Ishikawa (cell line): ENCODE measurements at regions not wholly inside any gene's neighbourhood (a gene's known extent, or its start where the extent isn't known, plus 50 kb on each side); places are given as distances from the start of the nearest gene placed in this dataset.

Source experiments
- CEBPB ChIP-seq: IDR thresholded peaks from 2 replicates; pipeline ENCODE4 v1.6.1; 2012
- EP300 ChIP-seq: IDR thresholded peaks from 2 replicates; pipeline ENCODE4 v1.6.1; 2012; ENCODE audit warnings: borderline replicate concordance
- MAX ChIP-seq: IDR thresholded peaks from 2 replicates; pipeline ENCODE4 v1.6.1; 2012
- NFIC ChIP-seq: IDR thresholded peaks from 2 replicates; pipeline ENCODE4 v1.6.1; 2012
- RAD21 ChIP-seq: IDR thresholded peaks from 2 replicates; pipeline ENCODE4 v1.6.1; 2012; ENCODE audit warnings: low read depth
- YY1 ChIP-seq: IDR thresholded peaks from 2 replicates; pipeline ENCODE4 v1.6.1; 2012; ENCODE audit warnings: low read depth
- TF ChIP-seq, protein P1 (sequence below): IDR thresholded peaks from 2 replicates; pipeline ENCODE4 v1.6.1; 2012; ENCODE audit warnings: low read depth, mild to moderate bottlenecking

- TF ChIP-seq EP300 (no peak), YY1 (no peak), NFIC (no peak), RAD21 (no peak), CEBPB (no peak), MAX (no peak)
- TF ChIP-seq, protein P1, sequence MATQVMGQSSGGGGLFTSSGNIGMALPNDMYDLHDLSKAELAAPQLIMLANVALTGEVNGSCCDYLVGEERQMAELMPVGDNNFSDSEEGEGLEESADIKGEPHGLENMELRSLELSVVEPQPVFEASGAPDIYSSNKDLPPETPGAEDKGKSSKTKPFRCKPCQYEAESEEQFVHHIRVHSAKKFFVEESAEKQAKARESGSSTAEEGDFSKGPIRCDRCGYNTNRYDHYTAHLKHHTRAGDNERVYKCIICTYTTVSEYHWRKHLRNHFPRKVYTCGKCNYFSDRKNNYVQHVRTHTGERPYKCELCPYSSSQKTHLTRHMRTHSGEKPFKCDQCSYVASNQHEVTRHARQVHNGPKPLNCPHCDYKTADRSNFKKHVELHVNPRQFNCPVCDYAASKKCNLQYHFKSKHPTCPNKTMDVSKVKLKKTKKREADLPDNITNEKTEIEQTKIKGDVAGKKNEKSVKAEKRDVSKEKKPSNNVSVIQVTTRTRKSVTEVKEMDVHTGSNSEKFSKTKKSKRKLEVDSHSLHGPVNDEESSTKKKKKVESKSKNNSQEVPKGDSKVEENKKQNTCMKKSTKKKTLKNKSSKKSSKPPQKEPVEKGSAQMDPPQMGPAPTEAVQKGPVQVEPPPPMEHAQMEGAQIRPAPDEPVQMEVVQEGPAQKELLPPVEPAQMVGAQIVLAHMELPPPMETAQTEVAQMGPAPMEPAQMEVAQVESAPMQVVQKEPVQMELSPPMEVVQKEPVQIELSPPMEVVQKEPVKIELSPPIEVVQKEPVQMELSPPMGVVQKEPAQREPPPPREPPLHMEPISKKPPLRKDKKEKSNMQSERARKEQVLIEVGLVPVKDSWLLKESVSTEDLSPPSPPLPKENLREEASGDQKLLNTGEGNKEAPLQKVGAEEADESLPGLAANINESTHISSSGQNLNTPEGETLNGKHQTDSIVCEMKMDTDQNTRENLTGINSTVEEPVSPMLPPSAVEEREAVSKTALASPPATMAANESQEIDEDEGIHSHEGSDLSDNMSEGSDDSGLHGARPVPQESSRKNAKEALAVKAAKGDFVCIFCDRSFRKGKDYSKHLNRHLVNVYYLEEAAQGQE = no peak
Observed at GRCh38 chr22:26737262-26737661, 79.9 kb downstream of the MIAT start.
